OCI-LY7 (cell line): ENCODE measurements at regions not wholly inside any gene's neighbourhood (a gene's known extent, or its start where the extent isn't known, plus 50 kb on each side); places are given as distances from the start of the nearest gene placed in this dataset.

Experiments
- CTCF ChIP-seq: fragments of 200-600 bp; sonication (generic); conservative IDR thresholded peaks from 2 replicates; pipeline ENCODE4 v1.5.1; 2014; ENCODE audit warnings: mild to moderate bottlenecking, antibody characterized with exemption, low read length, moderate library complexity, mixed read lengths
- EZH2phosphoT487 ChIP-seq: fragments of 200-600 bp; sonication (generic); IDR thresholded peaks from 2 replicates; pipeline ENCODE4 v1.6.1; 2018; ENCODE audit warnings: low read depth, borderline replicate concordance, mild to moderate bottlenecking, mixed run types, antibody characterized with exemption, low read length, moderate library complexity, mixed read lengths

GRCh38 chr1:219784660-219785381 is 143.5 kb downstream of the SLC30A10 start:
- TF ChIP-seq CTCF (no peak), EZH2phosphoT487 (no peak)
